Transverse colon (tissue), 4 donors: ENCODE measurements at regions not wholly inside any gene's neighbourhood (a gene's known extent, or its start where the extent isn't known, plus 50 kb on each side); places are given as distances from the start of the nearest gene placed in this dataset.

Experiments
- DNase-seq: peaks from one replicate; pipeline ENCODE4 v3.0.0-alpha.2; 2019
- H3K27ac ChIP-seq, 4 donors: fragments of 200-600 bp; sonication (generic); 2 replicates each; pipeline ENCODE4 v1.5.1; 2016 to 2018; ENCODE audit warnings: inconsistent platforms in 4 of 4
- H3K27me3 ChIP-seq: fragments of 200-600 bp; sonication (generic); 2 replicates; pipeline ENCODE4 v1.5.1; 2017; ENCODE audit warnings: inconsistent platforms
- H3K36me3 ChIP-seq, 4 donors: fragments of 200-600 bp; sonication (generic); 2 replicates each; pipeline ENCODE4 v1.5.1; 2017 to 2019; ENCODE audit warnings: inconsistent platforms in 4 of 4
- H3K4me1 ChIP-seq, 4 donors: fragments of 200-600 bp; sonication (generic); 2 replicates each; pipeline ENCODE4 v1.5.1; 2017 to 2020; ENCODE audit warnings: inconsistent platforms in 4 of 4
- H3K4me3 ChIP-seq, 4 donors: fragments of 200-600 bp; sonication (generic); 1 replicate in 1 of 4; 2 replicates in 3 of 4; pipeline versions ENCODE4 v1.5.1 to v1.6.1; 2017 to 2019; ENCODE audit warnings: inconsistent platforms in 4 of 4
- H3K9me3 ChIP-seq, 2 donors: fragments of 200-600 bp; sonication (generic); 2 replicates each; pipeline ENCODE4 v1.5.1; 2017 to 2019; ENCODE audit warnings: inconsistent platforms in 2 of 2
- EP300 ChIP-seq: sonication (generic); formaldehyde crosslinking; IDR thresholded peaks from one replicate; pipeline ENCODE4 v1.6.1; 2017; ENCODE audit warnings: antibody characterized with exemption, low read depth
- POLR2A ChIP-seq: fragments of 450-650 bp; IDR thresholded peaks from one replicate; pipeline ENCODE4 v1.6.1; 2016; ENCODE audit warnings: antibody characterized with exemption, mild to moderate bottlenecking, moderate library complexity
- POLR2AphosphoS5 ChIP-seq, 3 donors: sonication (generic); formaldehyde crosslinking; IDR thresholded peaks; one replicate each; pipeline ENCODE4 v1.6.1; 2016; ENCODE audit warnings: antibody characterized with exemption in 3 of 3
- WGBS, 2 donors: methylation state at CpG; one replicate each; pipeline ENCODE4 v1.1.5; 2018; ENCODE audit warnings: low coverage in 1 of 2; 5-methylcytosine and 5-hydroxymethylcytosine counted together
- in situ Hi-C, 4 donors: fragments of 200-750 bp; cut with MboI; loops; one replicate each; pipeline versions ENCODE4 v1.15.0 to v1.15.1; 2017; ENCODE audit warnings: low sequenced_read_pairs in 3 of 4, low pct_ligation_motif_present in 1 of 4, low pct_unique_long_range_greater_than_20kb in 1 of 4
- intact Hi-C: fragments of 100-400 bp; cut with DNase I; formaldehyde crosslinking; loops from one replicate; pipeline ENCODE4 v1.15.1; 2023; ENCODE audit warnings: low total_unique reads
- TF ChIP-seq, protein P1 (sequence below), 5 experiments: fragments of 200-600 bp in 3 of 5; fragments of 450-650 bp in 2 of 5; sonication (generic) in 3 of 5; IDR thresholded peaks; 1 replicate in 2 of 5; 2 replicates in 3 of 5; pipeline ENCODE4 v1.5.1; 2016 to 2017; ENCODE audit warnings: antibody characterized with exemption in 5 of 5, inconsistent platforms in 3 of 5, mild to moderate bottlenecking in 2 of 5, moderate library complexity in 1 of 5

DNA sequence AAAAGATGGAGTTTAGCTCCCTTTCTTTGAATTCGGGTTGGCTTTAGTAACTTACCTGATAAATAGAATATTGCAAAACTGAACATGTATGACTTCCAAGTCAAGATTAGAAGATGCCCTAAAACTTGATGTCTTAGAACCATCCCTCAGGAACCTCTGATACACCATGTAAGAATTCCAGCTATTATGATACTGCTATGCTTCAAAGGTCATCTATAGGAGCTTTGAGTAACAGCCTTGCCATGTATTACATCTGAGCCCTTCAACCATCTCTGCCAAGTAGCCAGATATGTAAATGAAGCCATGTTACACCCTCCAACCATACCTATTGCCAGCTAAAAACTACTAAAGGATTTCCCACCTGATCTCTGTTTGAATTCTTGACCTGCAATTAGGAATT lies 854.2 kb downstream of the SI start:
- 0% methylated on average over 1 of the region's 1 CpG for WGBS, 2 donors
- intact Hi-C loops (no loop called here), in situ Hi-C loops (no loop called here)
- DNase-seq: no peak
- TF ChIP-seq, protein P1, sequence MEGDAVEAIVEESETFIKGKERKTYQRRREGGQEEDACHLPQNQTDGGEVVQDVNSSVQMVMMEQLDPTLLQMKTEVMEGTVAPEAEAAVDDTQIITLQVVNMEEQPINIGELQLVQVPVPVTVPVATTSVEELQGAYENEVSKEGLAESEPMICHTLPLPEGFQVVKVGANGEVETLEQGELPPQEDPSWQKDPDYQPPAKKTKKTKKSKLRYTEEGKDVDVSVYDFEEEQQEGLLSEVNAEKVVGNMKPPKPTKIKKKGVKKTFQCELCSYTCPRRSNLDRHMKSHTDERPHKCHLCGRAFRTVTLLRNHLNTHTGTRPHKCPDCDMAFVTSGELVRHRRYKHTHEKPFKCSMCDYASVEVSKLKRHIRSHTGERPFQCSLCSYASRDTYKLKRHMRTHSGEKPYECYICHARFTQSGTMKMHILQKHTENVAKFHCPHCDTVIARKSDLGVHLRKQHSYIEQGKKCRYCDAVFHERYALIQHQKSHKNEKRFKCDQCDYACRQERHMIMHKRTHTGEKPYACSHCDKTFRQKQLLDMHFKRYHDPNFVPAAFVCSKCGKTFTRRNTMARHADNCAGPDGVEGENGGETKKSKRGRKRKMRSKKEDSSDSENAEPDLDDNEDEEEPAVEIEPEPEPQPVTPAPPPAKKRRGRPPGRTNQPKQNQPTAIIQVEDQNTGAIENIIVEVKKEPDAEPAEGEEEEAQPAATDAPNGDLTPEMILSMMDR (IDR thresholded peaks at IDR 0.05): no peak
- TF ChIP-seq EP300 (no peak), POLR2A (no peak), POLR2AphosphoS5 (IDR thresholded peaks at IDR 0.05) (no peak)
- Histone ChIP-seq H3K4me3 (no peak overlapping the region), H3K27ac (no peak overlapping the region), H3K27me3 (no peaks in the 10 kb centered on the region), H3K36me3 (no peaks in the 10 kb centered on the region), H3K9me3 (no peaks in the 10 kb centered on the region), H3K4me1 (no peaks in the 10 kb centered on the region)

DNA sequence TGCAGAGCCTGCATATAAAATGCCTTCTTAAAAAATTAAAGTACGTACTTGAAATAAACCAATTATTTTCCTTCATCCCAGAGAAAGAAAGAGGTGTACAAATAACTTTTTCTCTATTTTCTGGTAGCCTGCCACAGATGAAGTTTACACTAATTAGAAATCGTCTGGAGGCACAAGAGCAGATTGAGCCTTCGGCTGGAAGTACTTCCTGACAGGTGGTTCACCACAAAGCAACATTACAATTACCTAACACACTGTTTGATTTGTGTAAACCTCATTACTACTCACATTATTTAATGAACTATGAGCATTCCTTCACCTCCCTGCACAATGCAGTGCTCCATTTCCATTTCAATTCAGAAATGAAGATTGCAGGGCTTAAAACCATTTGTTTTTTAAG lies 856.1 kb downstream of the SI start:
- TF ChIP-seq POLR2A: no peak
- TF ChIP-seq, protein P1 (IDR thresholded peaks at IDR 0.05): no peak
- TF ChIP-seq EP300: no peak
- no peak for TF ChIP-seq POLR2AphosphoS5 (IDR thresholded peaks at IDR 0.05)
- no peaks in the 10 kb centered on the region for H3K9me3 ChIP-seq

DNA sequence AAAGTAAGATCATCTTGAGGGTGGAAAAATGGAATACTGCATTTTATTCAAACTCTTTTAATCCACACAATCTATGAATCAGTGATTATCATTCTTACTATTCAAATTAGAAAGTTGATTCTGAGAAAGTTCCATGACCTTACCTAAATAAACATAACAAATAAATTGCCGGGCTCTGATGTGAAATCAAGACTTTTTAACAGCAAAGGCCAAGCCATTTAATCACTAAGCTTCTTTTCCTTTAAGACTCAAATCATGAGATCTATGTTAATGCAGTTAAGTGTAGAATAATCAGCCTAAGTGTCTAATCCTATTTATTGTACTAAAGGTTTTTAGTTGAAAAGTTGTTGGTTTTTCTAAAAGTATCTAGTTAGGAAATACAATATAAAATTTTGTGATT lies 857.0 kb downstream of the SI start:
- DNase-seq: no peak
- H3K27me3 ChIP-seq: no peaks in the 10 kb centered on the region
- H3K4me1 ChIP-seq: no peaks in the 10 kb centered on the region
- H3K9me3 ChIP-seq: no peaks in the 10 kb centered on the region
- 79 to 87% methylated on average over 1 of the region's 1 CpG for WGBS, 2 donors
- no peak overlapping the region for H3K27ac ChIP-seq
- intact Hi-C loops: no loop called here
- H3K4me3 ChIP-seq: no peak overlapping the region
- no peaks in the 10 kb centered on the region for H3K36me3 ChIP-seq
- no peak for TF ChIP-seq EP300
- no peak for TF ChIP-seq POLR2A
- no peak for TF ChIP-seq POLR2AphosphoS5 (IDR thresholded peaks at IDR 0.05)
- TF ChIP-seq, protein P1 (IDR thresholded peaks at IDR 0.05): no peak
- in situ Hi-C loops: no loop called here

More for the DNA sequence above, 856.1 kb downstream of the SI start:
- no peak overlapping the region for H3K27ac ChIP-seq
- H3K4me1 ChIP-seq: no peaks in the 10 kb centered on the region
- no peaks in the 10 kb centered on the region for H3K36me3 ChIP-seq
- H3K27me3 ChIP-seq: no peaks in the 10 kb centered on the region
- in situ Hi-C loops (no loop called here), intact Hi-C loops (no loop called here)
- 44 to 52% methylated on average over 3 of the region's 3 CpGs for WGBS, 2 donors
- no peak for DNase-seq
- H3K4me3 ChIP-seq: no peak overlapping the region

DNA sequence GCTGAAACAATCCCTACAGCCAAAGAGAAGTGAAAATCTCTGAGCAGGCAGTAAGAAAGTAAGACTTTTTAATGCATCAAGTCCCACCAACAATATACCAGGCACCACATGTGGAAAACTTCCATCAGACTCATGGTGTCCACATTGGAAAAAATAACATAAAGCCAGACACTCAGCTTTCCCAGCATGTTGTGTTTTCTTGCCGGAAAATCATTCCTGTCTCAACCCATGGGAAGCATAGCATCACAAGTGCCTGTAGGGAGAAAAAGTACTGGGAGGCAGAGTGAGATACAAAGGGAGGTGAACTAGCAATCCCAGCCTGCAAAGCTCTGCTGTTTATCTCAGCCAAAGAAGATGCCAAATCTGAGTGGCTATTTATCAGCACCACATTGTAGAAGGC lies 868.9 kb downstream of the SI start:
- Histone ChIP-seq H3K27ac (no peak overlapping the region), H3K27me3 (no peaks in the 10 kb centered on the region), H3K36me3 (no peaks in the 10 kb centered on the region), H3K4me1 (no peaks in the 10 kb centered on the region), H3K9me3 (no peaks in the 10 kb centered on the region), H3K4me3 (no peak overlapping the region)
- 90% methylated on average over 1 of the region's 1 CpG; no CpG with 5 or more reads in 1 of the 2 donors for WGBS, 2 donors
- no peak for TF ChIP-seq EP300
- TF ChIP-seq, protein P1 (IDR thresholded peaks at IDR 0.05): no peak
- no peak for TF ChIP-seq POLR2A
- no peak for TF ChIP-seq POLR2AphosphoS5 (IDR thresholded peaks at IDR 0.05)
- DNase-seq: no peak
- intact Hi-C loops: no loop called here
- in situ Hi-C loops: no loop called here
